ENCODE measurements at regions not wholly inside any gene's neighbourhood (a gene's known extent, or its start where the extent isn't known, plus 50 kb on each side); places are given as distances from the start of the nearest gene placed in this dataset.

DNA sequence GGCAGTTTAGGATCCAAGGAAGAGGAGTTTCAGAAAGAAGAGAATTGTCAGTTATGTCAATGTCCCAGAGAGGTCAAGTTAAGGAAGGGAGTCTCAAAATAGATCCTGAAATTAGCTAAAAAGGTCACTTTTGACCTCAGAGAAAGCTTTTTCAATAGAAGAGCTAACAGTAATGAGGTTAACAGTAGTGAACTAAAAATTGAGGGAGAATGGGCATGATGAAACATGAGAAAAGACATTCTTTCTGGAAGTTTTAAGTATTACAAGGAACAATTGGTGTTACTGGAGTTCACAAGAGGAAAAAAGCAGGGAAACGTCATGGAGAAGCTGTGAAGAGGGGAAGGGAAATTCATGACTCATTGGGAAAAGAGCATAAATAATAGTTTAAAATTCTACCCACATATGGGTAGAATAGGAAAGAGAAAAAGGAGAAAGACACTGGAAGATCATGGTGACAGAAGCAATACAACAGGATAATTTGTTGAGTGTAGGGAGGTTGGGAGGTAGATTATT is 381.2 kb upstream of the FAR2 start:
- no peaks in the 10 kb centered on the region for H3K36me3 ChIP-seq (ENCODE audit: control insufficient read depth in 2 of 2, insufficient read depth in 2 of 2, low read length in 2 of 2)
- H3K4me3 ChIP-seq (ENCODE audit: low read length in 2 of 2), result no peak overlapping the region
- H3K27ac ChIP-seq (ENCODE audit: low read depth in 2 of 2, low read length in 2 of 2), result no peak overlapping the region
- H3K9me3 ChIP-seq (ENCODE audit: control insufficient read depth in 2 of 2, low read length in 2 of 2), result no peaks in the 10 kb centered on the region
- H3K9ac ChIP-seq (ENCODE audit: low read depth in 1 of 2, low read length in 2 of 2), result no peak overlapping the region
- peaks cover 0 to 4% of the 10 kb centered on the region in 2 donors for H3K4me1 ChIP-seq (ENCODE audit: control insufficient read depth in 2 of 2, insufficient read depth in 2 of 2, low read length in 2 of 2)
- H3K27me3 ChIP-seq (ENCODE audit: control insufficient read depth in 2 of 2, insufficient read depth in 2 of 2, low read length in 2 of 2), result no peaks in the 10 kb centered on the region

DNA sequence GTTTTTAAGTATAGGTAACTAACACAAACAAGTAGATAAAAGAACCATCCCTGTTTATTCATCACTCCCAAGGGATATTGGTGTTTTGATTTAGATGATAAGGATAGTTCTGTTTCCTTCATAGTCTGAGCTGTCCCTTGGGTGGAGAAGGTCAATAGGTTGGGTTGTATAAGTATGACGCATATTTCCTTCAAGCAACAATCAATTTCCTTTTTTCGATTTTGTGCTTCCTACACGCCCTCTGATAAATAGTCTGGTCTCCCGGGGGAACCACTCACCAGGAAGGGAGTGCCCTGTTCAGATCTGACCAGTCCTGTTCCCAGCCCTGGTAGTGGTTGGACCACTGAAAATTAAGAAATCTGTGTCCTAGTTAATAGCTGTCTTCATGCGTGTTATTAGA is 378.8 kb upstream of the FAR2 start:
- Histone ChIP-seq H3K9me3 (ENCODE audit: control insufficient read depth in 2 of 2, low read length in 2 of 2) (no peaks in the 10 kb centered on the region), H3K4me3 (ENCODE audit: low read length in 2 of 2) (no peak overlapping the region), H3K36me3 (ENCODE audit: control insufficient read depth in 2 of 2, insufficient read depth in 2 of 2, low read length in 2 of 2) (no peaks in the 10 kb centered on the region), H3K27ac (ENCODE audit: low read depth in 2 of 2, low read length in 2 of 2) (peak overlapping the region; percentile 32 to 47), H3K9ac (ENCODE audit: low read depth in 1 of 2, low read length in 2 of 2) (no peak overlapping the region), H3K4me1 (ENCODE audit: control insufficient read depth in 2 of 2, insufficient read depth in 2 of 2, low read length in 2 of 2) (peaks cover 0 to 4% of the 10 kb centered on the region in 2 donors), H3K27me3 (ENCODE audit: control insufficient read depth in 2 of 2, insufficient read depth in 2 of 2, low read length in 2 of 2) (no peaks in the 10 kb centered on the region)

DNA sequence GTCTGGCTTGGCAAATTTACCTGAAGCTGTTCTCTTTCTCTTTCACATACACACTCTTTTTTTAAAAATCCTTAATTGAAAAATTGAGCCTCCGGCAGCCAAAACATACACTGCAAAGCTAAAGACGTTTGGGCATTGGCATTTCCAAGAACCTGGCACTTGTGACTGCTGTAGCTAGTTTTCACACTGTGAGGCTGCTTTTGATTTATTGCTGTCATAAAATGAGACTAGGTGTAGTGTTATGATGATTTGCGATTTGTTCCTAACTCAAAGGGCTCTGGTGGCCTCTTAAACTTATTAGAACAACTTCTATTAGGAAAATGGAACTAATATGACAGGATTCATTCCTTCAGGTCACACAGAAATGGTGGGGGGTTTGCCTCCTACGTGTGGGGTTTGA is 377.1 kb upstream of the FAR2 start:
- Histone ChIP-seq H3K4me1 (ENCODE audit: control insufficient read depth in 2 of 2, insufficient read depth in 2 of 2, low read length in 2 of 2) (peaks cover 0 to 4% of the 10 kb centered on the region in 2 donors), H3K4me3 (ENCODE audit: low read length in 2 of 2) (no peak overlapping the region), H3K36me3 (ENCODE audit: control insufficient read depth in 2 of 2, insufficient read depth in 2 of 2, low read length in 2 of 2) (no peaks in the 10 kb centered on the region), H3K27me3 (ENCODE audit: control insufficient read depth in 2 of 2, insufficient read depth in 2 of 2, low read length in 2 of 2) (no peaks in the 10 kb centered on the region), H3K27ac (ENCODE audit: low read depth in 2 of 2, low read length in 2 of 2) (no peak overlapping the region), H3K9ac (ENCODE audit: low read depth in 1 of 2, low read length in 2 of 2) (no peak overlapping the region), H3K9me3 (ENCODE audit: control insufficient read depth in 2 of 2, low read length in 2 of 2) (no peaks in the 10 kb centered on the region)

DNA sequence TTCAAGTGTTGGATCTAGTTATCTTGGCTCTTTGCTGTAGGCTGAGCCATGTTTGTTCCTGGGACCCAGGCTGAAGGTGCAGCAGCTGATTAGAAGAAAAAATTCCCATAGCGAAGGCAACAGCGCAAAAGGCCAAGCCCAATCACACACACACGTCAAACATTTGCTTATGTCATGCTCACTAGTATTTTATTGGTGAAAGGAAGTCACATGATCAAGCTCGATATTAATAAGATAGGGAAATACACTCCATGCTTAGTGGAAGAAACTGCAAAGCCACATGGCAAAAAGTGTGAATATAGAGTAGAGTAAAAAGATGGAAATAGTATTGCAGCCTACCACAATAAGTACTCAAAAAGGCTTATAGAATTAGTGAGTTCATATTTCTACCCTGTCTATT is 373.5 kb upstream of the FAR2 start:
- H3K27me3 ChIP-seq (ENCODE audit: control insufficient read depth in 2 of 2, insufficient read depth in 2 of 2, low read length in 2 of 2), result no peaks in the 10 kb centered on the region
- no peaks in the 10 kb centered on the region for H3K4me1 ChIP-seq (ENCODE audit: control insufficient read depth in 2 of 2, insufficient read depth in 2 of 2, low read length in 2 of 2)
- no peak overlapping the region for H3K4me3 ChIP-seq (ENCODE audit: low read length in 2 of 2)
- H3K9me3 ChIP-seq (ENCODE audit: control insufficient read depth in 2 of 2, low read length in 2 of 2), result no peaks in the 10 kb centered on the region
- no peak overlapping the region for H3K27ac ChIP-seq (ENCODE audit: low read depth in 2 of 2, low read length in 2 of 2)
- H3K9ac ChIP-seq (ENCODE audit: low read depth in 1 of 2, low read length in 2 of 2), result no peak overlapping the region
- H3K36me3 ChIP-seq (ENCODE audit: control insufficient read depth in 2 of 2, insufficient read depth in 2 of 2, low read length in 2 of 2), result no peaks in the 10 kb centered on the region

DNA sequence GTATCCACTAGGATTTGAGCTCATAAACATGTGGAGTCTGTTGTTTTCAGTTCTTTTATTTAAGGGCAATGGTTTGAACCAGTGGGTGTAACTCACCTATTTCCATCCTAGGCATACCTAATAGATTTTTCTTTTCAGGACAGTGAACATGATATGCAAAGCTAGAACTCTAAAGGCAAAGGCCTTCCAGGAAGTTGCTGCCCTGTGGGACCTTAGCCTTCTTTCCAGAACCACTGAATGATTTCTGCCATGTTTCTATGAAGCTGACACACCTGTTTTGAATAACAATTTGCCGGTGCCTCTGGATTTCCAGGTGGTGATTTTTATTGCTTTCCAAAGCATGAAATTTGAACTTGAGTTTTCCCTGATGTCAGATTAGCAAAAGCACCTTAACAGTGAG is 372.9 kb upstream of the FAR2 start:
- Histone ChIP-seq H3K27me3 (ENCODE audit: control insufficient read depth in 2 of 2, insufficient read depth in 2 of 2, low read length in 2 of 2) (no peaks in the 10 kb centered on the region), H3K9ac (ENCODE audit: low read depth in 1 of 2, low read length in 2 of 2) (no peak overlapping the region), H3K36me3 (ENCODE audit: control insufficient read depth in 2 of 2, insufficient read depth in 2 of 2, low read length in 2 of 2) (no peaks in the 10 kb centered on the region), H3K4me3 (ENCODE audit: low read length in 2 of 2) (no peak overlapping the region), H3K27ac (ENCODE audit: low read depth in 2 of 2, low read length in 2 of 2) (no peak overlapping the region), H3K4me1 (ENCODE audit: control insufficient read depth in 2 of 2, insufficient read depth in 2 of 2, low read length in 2 of 2) (no peaks in the 10 kb centered on the region), H3K9me3 (ENCODE audit: control insufficient read depth in 2 of 2, low read length in 2 of 2) (no peaks in the 10 kb centered on the region)

DNA sequence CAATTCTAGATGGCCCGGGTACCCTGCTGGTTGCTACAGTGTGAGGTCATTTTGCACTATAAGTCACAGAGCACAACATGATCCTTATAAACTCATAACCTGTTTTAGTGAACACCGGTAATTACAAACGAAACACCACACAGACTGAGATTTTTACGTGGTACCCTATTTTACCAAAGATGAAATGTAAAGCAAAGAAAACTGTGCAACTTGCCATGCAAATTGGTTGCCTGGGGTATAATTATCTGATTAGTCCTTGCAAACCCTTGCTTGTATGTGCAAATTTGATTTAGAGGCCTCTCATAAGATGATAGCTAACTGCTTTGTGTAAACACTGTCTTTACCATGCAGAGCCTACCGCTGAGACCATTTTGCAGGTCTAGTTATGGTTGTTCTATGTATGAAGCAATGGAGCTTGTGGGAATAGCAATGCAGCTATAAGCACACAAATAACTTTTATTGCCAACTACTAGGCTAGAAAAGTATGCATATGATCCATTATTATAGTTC is 372.1 kb upstream of the FAR2 start:
- H3K27ac ChIP-seq (ENCODE audit: low read depth in 2 of 2, low read length in 2 of 2), result no peak overlapping the region
- H3K36me3 ChIP-seq (ENCODE audit: control insufficient read depth in 2 of 2, insufficient read depth in 2 of 2, low read length in 2 of 2), result no peaks in the 10 kb centered on the region
- no peaks in the 10 kb centered on the region for H3K9me3 ChIP-seq (ENCODE audit: control insufficient read depth in 2 of 2, low read length in 2 of 2)
- no peaks in the 10 kb centered on the region for H3K4me1 ChIP-seq (ENCODE audit: control insufficient read depth in 2 of 2, insufficient read depth in 2 of 2, low read length in 2 of 2)
- no peak overlapping the region for H3K4me3 ChIP-seq (ENCODE audit: low read length in 2 of 2)
- H3K9ac ChIP-seq (ENCODE audit: low read depth in 1 of 2, low read length in 2 of 2), result no peak overlapping the region
- no peaks in the 10 kb centered on the region for H3K27me3 ChIP-seq (ENCODE audit: control insufficient read depth in 2 of 2, insufficient read depth in 2 of 2, low read length in 2 of 2)

DNA sequence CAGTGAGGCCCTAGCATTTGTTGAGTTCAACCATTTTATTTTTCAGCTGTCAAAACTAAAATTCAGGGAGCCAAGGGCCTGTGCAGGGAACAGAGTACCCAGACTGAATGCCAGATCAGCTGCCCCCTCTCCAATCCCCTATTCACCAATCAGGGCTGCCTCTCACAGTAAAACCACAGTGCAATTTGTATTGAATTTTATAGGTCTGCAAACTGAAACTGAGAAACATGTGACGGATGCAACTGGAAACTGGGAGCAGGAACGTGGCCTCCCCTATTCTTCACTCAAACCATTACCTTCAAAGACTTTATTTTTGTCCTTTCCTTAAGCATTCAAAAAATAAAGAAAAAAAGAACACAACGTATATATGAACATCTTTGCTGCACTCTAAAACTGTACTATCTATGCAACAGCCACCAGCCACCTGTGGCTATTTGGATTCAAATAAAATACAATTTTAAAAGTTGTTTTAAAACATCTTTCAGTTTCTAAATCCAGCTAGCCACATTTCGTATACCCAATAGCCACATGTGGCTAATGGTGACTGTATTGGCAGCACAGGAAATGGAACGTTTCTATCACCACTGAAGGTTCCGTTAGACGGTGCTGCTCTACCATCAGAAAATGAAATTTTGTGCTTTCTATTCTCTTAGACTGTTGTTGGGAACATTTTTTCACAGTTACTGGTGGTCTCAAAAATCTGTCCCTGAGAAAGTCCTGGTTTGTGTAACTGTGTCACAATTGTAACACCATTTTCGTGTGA is 371.3 kb upstream of the FAR2 start:
- H3K9ac ChIP-seq (ENCODE audit: low read depth in 1 of 2, low read length in 2 of 2), result no peak overlapping the region
- no peak overlapping the region for H3K4me3 ChIP-seq (ENCODE audit: low read length in 2 of 2)
- H3K27ac ChIP-seq (ENCODE audit: low read depth in 2 of 2, low read length in 2 of 2), result no peak overlapping the region
- H3K4me1 ChIP-seq (ENCODE audit: control insufficient read depth in 2 of 2, insufficient read depth in 2 of 2, low read length in 2 of 2), result no peaks in the 10 kb centered on the region
- H3K27me3 ChIP-seq (ENCODE audit: control insufficient read depth in 2 of 2, insufficient read depth in 2 of 2, low read length in 2 of 2), result no peaks in the 10 kb centered on the region
- no peaks in the 10 kb centered on the region for H3K9me3 ChIP-seq (ENCODE audit: control insufficient read depth in 2 of 2, low read length in 2 of 2)
- no peaks in the 10 kb centered on the region for H3K36me3 ChIP-seq (ENCODE audit: control insufficient read depth in 2 of 2, insufficient read depth in 2 of 2, low read length in 2 of 2)

DNA sequence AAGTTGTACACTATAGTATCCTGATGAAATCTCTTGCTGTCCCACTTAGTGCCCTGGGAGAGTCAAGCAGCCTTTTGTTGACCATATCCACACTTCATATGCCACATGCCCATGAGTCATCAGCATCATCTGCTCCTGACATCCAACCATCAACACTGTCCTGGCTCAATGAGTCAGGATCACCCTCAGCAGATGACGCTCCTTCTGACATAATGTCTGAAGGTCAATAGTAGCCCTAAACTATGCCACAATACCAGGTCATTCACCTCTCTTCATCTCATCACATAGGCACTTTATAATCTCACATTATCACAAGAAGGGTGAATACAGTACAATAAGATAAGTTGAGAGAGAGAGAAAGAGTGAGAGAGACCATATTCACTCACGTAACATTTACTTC is 369.0 kb upstream of the FAR2 start:
- no peak overlapping the region for H3K27ac ChIP-seq (ENCODE audit: low read depth in 2 of 2, low read length in 2 of 2)
- no peaks in the 10 kb centered on the region for H3K27me3 ChIP-seq (ENCODE audit: control insufficient read depth in 2 of 2, insufficient read depth in 2 of 2, low read length in 2 of 2)
- no peaks in the 10 kb centered on the region for H3K36me3 ChIP-seq (ENCODE audit: control insufficient read depth in 2 of 2, insufficient read depth in 2 of 2, low read length in 2 of 2)

DNA sequence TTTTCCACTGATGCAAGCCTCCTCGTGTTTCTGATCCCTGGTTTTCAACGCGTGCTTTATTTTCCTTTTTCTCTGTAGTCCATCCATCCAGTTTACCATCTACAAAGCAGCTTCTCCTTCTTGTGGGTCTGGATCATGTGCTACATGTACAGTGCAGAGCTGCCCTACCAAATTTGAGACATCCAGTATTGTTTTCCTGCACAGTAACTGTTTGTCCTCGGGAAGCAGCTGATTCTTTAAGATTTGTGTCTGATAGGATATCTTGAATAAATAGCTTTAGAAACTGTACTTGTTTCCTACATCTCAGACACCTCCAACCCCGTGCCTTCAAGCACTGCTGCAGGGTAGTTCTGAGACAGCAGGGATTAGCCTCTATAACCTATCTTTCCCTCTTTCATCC is 368.1 kb upstream of the FAR2 start:
- Histone ChIP-seq H3K27ac (ENCODE audit: low read depth in 2 of 2, low read length in 2 of 2) (no peak overlapping the region), H3K4me1 (ENCODE audit: control insufficient read depth in 2 of 2, insufficient read depth in 2 of 2, low read length in 2 of 2) (no peaks in the 10 kb centered on the region), H3K9me3 (ENCODE audit: control insufficient read depth in 2 of 2, low read length in 2 of 2) (no peaks in the 10 kb centered on the region), H3K4me3 (ENCODE audit: low read length in 2 of 2) (no peak overlapping the region), H3K27me3 (ENCODE audit: control insufficient read depth in 2 of 2, insufficient read depth in 2 of 2, low read length in 2 of 2) (no peaks in the 10 kb centered on the region), H3K9ac (ENCODE audit: low read depth in 1 of 2, low read length in 2 of 2) (no peak overlapping the region), H3K36me3 (ENCODE audit: control insufficient read depth in 2 of 2, insufficient read depth in 2 of 2, low read length in 2 of 2) (no peaks in the 10 kb centered on the region)

More for the DNA sequence above, 369.0 kb upstream of the FAR2 start:
- Histone ChIP-seq H3K4me1 (ENCODE audit: control insufficient read depth in 2 of 2, insufficient read depth in 2 of 2, low read length in 2 of 2) (no peaks in the 10 kb centered on the region), H3K4me3 (ENCODE audit: low read length in 2 of 2) (no peak overlapping the region), H3K9ac (ENCODE audit: low read depth in 1 of 2, low read length in 2 of 2) (no peak overlapping the region), H3K9me3 (ENCODE audit: control insufficient read depth in 2 of 2, low read length in 2 of 2) (no peaks in the 10 kb centered on the region)

DNA sequence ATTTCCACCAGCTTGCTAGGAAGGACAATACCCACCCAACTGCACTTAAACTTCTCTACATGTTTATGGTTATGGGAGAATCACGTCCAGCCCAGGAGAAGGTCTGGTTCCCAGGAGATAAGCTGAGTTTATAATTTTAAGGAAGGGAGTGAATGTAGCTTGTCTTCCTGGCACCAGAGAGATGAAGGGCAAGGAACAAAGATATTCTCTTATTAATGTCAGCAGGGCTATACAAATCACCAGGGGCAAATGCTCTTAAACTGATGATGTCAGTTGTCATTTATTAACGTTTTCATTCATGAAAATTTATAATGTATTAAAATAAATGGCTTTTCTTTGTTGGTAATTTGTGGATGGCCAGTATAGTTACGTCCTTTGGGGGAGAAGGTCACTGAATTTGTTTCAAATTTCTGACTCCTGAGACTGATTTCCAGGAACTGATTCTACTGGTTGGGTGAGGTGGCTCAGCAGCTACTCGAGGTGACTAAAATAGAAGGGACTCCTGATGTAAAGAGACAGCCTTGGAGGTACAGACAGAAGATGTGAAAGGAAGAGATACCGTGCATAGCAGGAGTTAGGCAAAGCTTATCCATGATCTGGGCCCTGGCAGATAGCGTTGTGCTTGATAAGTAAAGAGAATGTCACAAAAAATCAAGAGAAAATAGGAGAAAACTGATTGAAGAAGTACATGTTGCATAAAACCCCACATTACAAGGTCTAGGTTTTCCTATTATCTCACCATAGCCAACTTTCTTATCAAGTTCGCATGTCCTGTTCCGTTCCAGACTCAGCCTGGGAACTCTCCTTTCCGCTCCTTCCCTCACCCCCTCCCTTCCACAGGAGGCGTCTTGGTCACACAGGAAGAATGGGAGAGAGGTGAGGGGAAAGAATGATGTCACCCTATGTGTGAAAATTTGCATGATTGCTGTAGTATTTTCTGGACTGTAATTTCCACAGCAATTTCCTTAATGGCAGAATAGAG is 367.1 kb upstream of the FAR2 start:
- no peaks in the 10 kb centered on the region for H3K27me3 ChIP-seq (ENCODE audit: control insufficient read depth in 2 of 2, insufficient read depth in 2 of 2, low read length in 2 of 2)
- no peaks in the 10 kb centered on the region for H3K4me1 ChIP-seq (ENCODE audit: control insufficient read depth in 2 of 2, insufficient read depth in 2 of 2, low read length in 2 of 2)
- H3K9ac ChIP-seq (ENCODE audit: low read depth in 1 of 2, low read length in 2 of 2), result no peak overlapping the region
- no peaks in the 10 kb centered on the region for H3K9me3 ChIP-seq (ENCODE audit: control insufficient read depth in 2 of 2, low read length in 2 of 2)
- no peak overlapping the region for H3K4me3 ChIP-seq (ENCODE audit: low read length in 2 of 2)
- H3K36me3 ChIP-seq (ENCODE audit: control insufficient read depth in 2 of 2, insufficient read depth in 2 of 2, low read length in 2 of 2), result no peaks in the 10 kb centered on the region
- no peak overlapping the region for H3K27ac ChIP-seq (ENCODE audit: low read depth in 2 of 2, low read length in 2 of 2)
